ENCODE measurements at regions not wholly inside any gene's neighbourhood (a gene's known extent, or its start where the extent isn't known, plus 50 kb on each side); places are given as distances from the start of the nearest gene placed in this dataset.

GRCh38 chr13:105948143-105948542, 587.3 kb downstream of the EFNB2 start:
- CTCF ChIA-PET, result no interaction called here
- H3K4me3 ChIP-seq (ENCODE audit: low read depth, low read length), result no peak overlapping the region
- no peak overlapping the region for H3K27ac ChIP-seq (ENCODE audit: extremely low read depth, low read depth, low read length)
- POLR2A ChIA-PET, result no interaction called here
- no peaks in the 10 kb centered on the region for H3K9me3 ChIP-seq (ENCODE audit: control insufficient read depth, insufficient read depth, low read depth, low read length)
- no peaks in the 10 kb centered on the region for H3K4me1 ChIP-seq (ENCODE audit: control insufficient read depth, insufficient read depth, low read length)
- no peak for TF ChIP-seq ZNF623 (tag by site-specific recombination; IDR thresholded peaks at IDR 0.05)
- TF ChIP-seq ZNF112 (tag by site-specific recombination; IDR thresholded peaks at IDR 0.05), result no peak
- no peak for TF ChIP-seq ZNF639 (tag by site-specific recombination; IDR thresholded peaks at IDR 0.05)
- TF ChIP-seq ZFP69B (tag by site-specific recombination; IDR thresholded peaks at IDR 0.05), result no peak
- no peak for TF ChIP-seq REPIN1 (tag by site-specific recombination; IDR thresholded peaks at IDR 0.05; ENCODE audit: low read depth)
- no peak for TF ChIP-seq ZNF239 (tag by site-specific recombination; IDR thresholded peaks at IDR 0.05)
- TF ChIP-seq SCRT2 (tag by site-specific recombination; IDR thresholded peaks at IDR 0.05), result no peak
- TF ChIP-seq ZFP41 (tag by site-specific recombination; IDR thresholded peaks at IDR 0.05; ENCODE audit: borderline replicate concordance), result no peak
- no peak for TF ChIP-seq ZNF629 (tag by site-specific recombination; IDR thresholded peaks at IDR 0.05)
- no peak for TF ChIP-seq ZNF398 (tag by site-specific recombination; IDR thresholded peaks at IDR 0.05)
- no peak for TF ChIP-seq ZNF362 (tag by site-specific recombination; IDR thresholded peaks at IDR 0.05)
- no peak for TF ChIP-seq KLF10 (tag by site-specific recombination; IDR thresholded peaks at IDR 0.05)
- TF ChIP-seq ZNF626 (tag by site-specific recombination; IDR thresholded peaks at IDR 0.05), result no peak
- TF ChIP-seq ZSCAN18 (tag by site-specific recombination; IDR thresholded peaks at IDR 0.05), result no peak
- TF ChIP-seq ZNF837 (tag by site-specific recombination; IDR thresholded peaks at IDR 0.05), result no peak
- no peak for TF ChIP-seq ZNF521 (tag by site-specific recombination; IDR thresholded peaks at IDR 0.05)
- no peak for TF ChIP-seq ZNF549 (tag by site-specific recombination; IDR thresholded peaks at IDR 0.05)
- no peak for TF ChIP-seq FEZF1 (tag by site-specific recombination; IDR thresholded peaks at IDR 0.05)
- TF ChIP-seq ZNF174 (tag by site-specific recombination; IDR thresholded peaks at IDR 0.05), result no peak
- TF ChIP-seq ZNF596 (tag by site-specific recombination; IDR thresholded peaks at IDR 0.05), result no peak
- H3K36me3 ChIP-seq (ENCODE audit: control insufficient read depth in 2 of 2, insufficient read depth in 1 of 2, low read length in 2 of 2), result no peaks in the 10 kb centered on the region

- CTCF ChIA-PET, result no interaction called here
- TF ChIP-seq ZNF677 (tag by site-specific recombination; IDR thresholded peaks at IDR 0.05), result no peak
- no peak for TF ChIP-seq ZNF146 (tag by site-specific recombination; IDR thresholded peaks at IDR 0.05)
- no peak for TF ChIP-seq PRDM1 (tag by site-specific recombination; IDR thresholded peaks at IDR 0.05)
- no peak for TF ChIP-seq ZNF362 (tag by site-specific recombination; IDR thresholded peaks at IDR 0.05)
- no peak for TF ChIP-seq ZNF133 (tag by site-specific recombination; IDR thresholded peaks at IDR 0.05)
- no peak for TF ChIP-seq ZNF747 (tag by site-specific recombination; IDR thresholded peaks at IDR 0.05)
- TF ChIP-seq ZNF223 (tag by site-specific recombination; IDR thresholded peaks at IDR 0.05), result no peak
- no peaks in the 10 kb centered on the region for H3K9me3 ChIP-seq (ENCODE audit: control insufficient read depth, insufficient read depth, low read depth, low read length)
- H3K4me3 ChIP-seq (ENCODE audit: low read depth, low read length), result no peak overlapping the region
- H3K36me3 ChIP-seq (ENCODE audit: control insufficient read depth in 2 of 2, insufficient read depth in 1 of 2, low read length in 2 of 2), result no peaks in the 10 kb centered on the region
- POLR2A ChIA-PET, result no interaction called here
- no peak overlapping the region for H3K27ac ChIP-seq (ENCODE audit: extremely low read depth, low read depth, low read length)
- no peaks in the 10 kb centered on the region for H3K4me1 ChIP-seq (ENCODE audit: control insufficient read depth, insufficient read depth, low read length)
Measured at GRCh38 chr13:105940882-105941281, 594.6 kb downstream of the EFNB2 start.
